AG09309 (cell line): ENCODE measurements at regions not wholly inside any gene's neighbourhood (a gene's known extent, or its start where the extent isn't known, plus 50 kb on each side); places are given as distances from the start of the nearest gene placed in this dataset.

Experiments
- DNase-seq: peaks from one replicate; pipeline ENCODE4 v3.0.0-alpha.2; 2010; ENCODE audit warnings: low read depth
- H3K4me3 ChIP-seq: 2 replicates; pipeline ENCODE4 v1.5.1; 2011; ENCODE audit warnings: mild to moderate bottlenecking, low read depth, low read length, moderate library complexity; ENCODE audit not compliant: control insufficient read depth
- CTCF ChIP-seq: IDR thresholded peaks from 2 replicates; pipeline ENCODE4 v1.5.1; 2011; ENCODE audit warnings: mild to moderate bottlenecking, low read depth, low read length, inconsistent platforms; ENCODE audit not compliant: insufficient read depth, control insufficient read depth; ENCODE audit errors: missing control alignments

DNA sequence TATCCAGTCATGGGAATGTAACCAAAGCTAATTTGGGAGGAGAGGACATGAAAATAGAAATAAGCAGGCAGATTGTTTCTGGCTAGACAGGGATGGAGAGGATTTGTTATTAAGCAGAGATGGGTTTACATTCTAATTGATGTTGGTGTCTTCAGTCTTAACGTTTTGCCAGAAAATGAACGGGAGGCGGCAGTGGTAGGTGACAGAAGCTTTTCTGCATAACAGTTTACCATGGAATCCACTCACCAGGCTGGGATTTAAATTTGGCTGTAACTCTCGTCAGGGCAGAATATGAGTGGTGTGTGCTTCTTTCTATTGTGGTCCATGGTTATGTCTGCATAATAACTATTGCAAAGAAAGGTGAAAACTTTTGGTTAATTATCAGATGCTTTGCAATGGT, 50.2 kb upstream of the OTX2 start:
- no peak for TF ChIP-seq CTCF
- no peak for DNase-seq

More for the DNA sequence above, 50.2 kb upstream of the OTX2 start:
- H3K4me3 ChIP-seq, result no peak overlapping the region
